Coronary artery (tissue), 2 donors: ENCODE measurements at regions not wholly inside any gene's neighbourhood (a gene's known extent, or its start where the extent isn't known, plus 50 kb on each side); places are given as distances from the start of the nearest gene placed in this dataset.
"Not testable (repeated sequence)": the region's sequence is repeated elsewhere in the genome, so short reads cannot be mapped to it uniquely, and the experiment has no call there.

Experiments used
- DNase-seq: peaks from one replicate; pipeline ENCODE4 v3.0.0-alpha.2; 2017; ENCODE audit warnings: low spot score
- H3K27ac ChIP-seq, 2 donors: fragments of 200-600 bp; sonication (generic); one replicate each; pipeline ENCODE4 v1.5.1; 2016 to 2019
- H3K4me3 ChIP-seq: fragments of 200-600 bp; sonication (generic); 2 replicates; pipeline ENCODE4 v1.5.1; 2016; ENCODE audit warnings: mild to moderate bottlenecking, moderate library complexity
- CTCF ChIP-seq: fragments of 200-600 bp; sonication (generic); IDR thresholded peaks from one replicate; pipeline ENCODE4 v1.5.1; 2019; ENCODE audit warnings: antibody characterized with exemption

GRCh38 chr5:98227489-98227888 is 546.0 kb upstream of the RGMB start:
- TF ChIP-seq CTCF, result no peak
- no peak overlapping the region for H3K27ac ChIP-seq
- DNase-seq, result no peak
- H3K4me3 ChIP-seq, result no peak overlapping the region

- no peak for TF ChIP-seq CTCF
- no peak overlapping the region for H3K27ac ChIP-seq
- H3K4me3 ChIP-seq, result no peak overlapping the region
- no peak for DNase-seq
These were observed 542.4 kb upstream of the RGMB start for GRCh38 chr5:98231089-98231488.

GRCh38 chr5:98237794-98238193 is 535.7 kb upstream of the RGMB start:
- DNase-seq, H3K27ac ChIP-seq, H3K4me3 ChIP-seq: not testable (repeated sequence)

- TF ChIP-seq CTCF, result no peak
- H3K27ac ChIP-seq, result no peak overlapping the region
- H3K4me3 ChIP-seq, result no peak overlapping the region
- no peak for DNase-seq
These were observed 529.5 kb upstream of the RGMB start for GRCh38 chr5:98243972-98244371.

- no peak for TF ChIP-seq CTCF
- Histone ChIP-seq H3K27ac (no peak overlapping the region), H3K4me3 (no peak overlapping the region)
- DNase-seq, result no peak
These were observed 524.5 kb upstream of the RGMB start for GRCh38 chr5:98248949-98249348.

- Histone ChIP-seq H3K4me3 (no peak overlapping the region), H3K27ac (no peak overlapping the region)
- no peak for TF ChIP-seq CTCF
- DNase-seq, result no peak
These were observed 514.5 kb upstream of the RGMB start for GRCh38 chr5:98258939-98259338.

GRCh38 chr5:98259595-98259994 is 513.9 kb upstream of the RGMB start:
- DNase-seq, result no peak
- H3K27ac ChIP-seq, result no peak overlapping the region
- no peak for TF ChIP-seq CTCF
- H3K4me3 ChIP-seq, result no peak overlapping the region

- DNase-seq, result no peak
- H3K4me3 ChIP-seq, result no peak overlapping the region
- TF ChIP-seq CTCF, result no peak
- H3K27ac ChIP-seq, result no peak overlapping the region
These were observed 510.4 kb upstream of the RGMB start for GRCh38 chr5:98263084-98263483.
